ENCODE measurements at regions not wholly inside any gene's neighbourhood (a gene's known extent, or its start where the extent isn't known, plus 50 kb on each side); places are given as distances from the start of the nearest gene placed in this dataset.

DNA sequence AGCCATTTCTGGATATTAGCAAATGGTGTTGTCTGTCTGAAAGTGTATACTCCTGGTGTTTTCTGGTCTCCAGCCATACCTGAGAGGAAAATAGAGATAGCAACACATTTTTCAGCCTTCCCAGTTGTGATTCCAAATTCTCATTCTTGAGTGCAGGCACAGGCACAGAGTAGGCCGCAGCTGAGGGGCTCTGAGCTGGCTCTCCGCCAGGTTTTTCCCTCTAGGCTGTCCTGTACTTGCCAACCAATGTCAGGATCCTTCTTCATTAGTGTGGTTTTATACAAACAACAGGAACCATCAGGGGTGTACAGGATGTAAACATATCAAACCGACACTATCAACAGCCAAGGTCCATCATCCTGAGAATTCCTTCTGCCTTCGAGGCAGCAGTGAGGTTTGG, 1733.6 kb upstream of the CELF4 start:
- POLR2A ChIA-PET, result no interaction called here
- H3K27me3 ChIP-seq (ENCODE audit: control insufficient read depth in 2 of 2, insufficient read depth in 2 of 2, low read length in 2 of 2), result no peaks in the 10 kb centered on the region
- CTCF ChIA-PET, result interaction anchor here (0.7 kb wide), 1 partner anchor 65 kb away, joined by 5 read pairs; no protein-coding TSS in a partner anchor
- DNase-seq (ENCODE audit: low read depth, low spot score) (no peak), FAIRE-seq (peak; percentile 47)
- no peak overlapping the region for H3K9ac ChIP-seq (replicated peaks; ENCODE audit: extremely low read depth, insufficient read depth, low read length)
- no peaks in the 10 kb centered on the region for H3K79me2 ChIP-seq (ENCODE audit: control insufficient read depth, insufficient read depth, low read length)
- H3K4me3 ChIP-seq (replicated peaks in 1 of 3; ENCODE audit: insufficient read depth in 1 of 3, low read depth in 1 of 3, low read length in 3 of 3), result no peak overlapping the region
- no peak overlapping the region for H2AFZ ChIP-seq (ENCODE audit: low read depth, low read length)
- TF ChIP-seq MAX (IDR thresholded peaks at IDR 0.05; ENCODE audit: insufficient read depth, insufficient read length), result no peak
- no peak for TF ChIP-seq FOS (IDR thresholded peaks at IDR 0.05; ENCODE audit: borderline replicate concordance, insufficient read depth, low read length)
- TF ChIP-seq MYC (IDR thresholded peaks at IDR 0.05; ENCODE audit: low read depth, low read length), result no peak
- TF ChIP-seq CTCF (IDR thresholded peaks at IDR 0.05; ENCODE audit: extremely low read depth in 1 of 2, insufficient read depth in 1 of 2, low read depth in 1 of 2, low read length in 2 of 2), result no peak
- TF ChIP-seq JUN (IDR thresholded peaks at IDR 0.05; ENCODE audit: borderline replicate concordance, insufficient read depth, insufficient read length, low read depth), result no peak
- H3K27ac ChIP-seq (ENCODE audit: insufficient read depth, low read depth, low read length), result no peak overlapping the region
- no peaks in the 10 kb centered on the region for H3K9me3 ChIP-seq (replicated peaks; ENCODE audit: control insufficient read depth, insufficient read depth, low read length)
- no TSS peak for BruUV-seq (replicated peaks)
- H3K4me1 ChIP-seq (ENCODE audit: control insufficient read depth, extremely low read depth, insufficient read depth, low read length), result no peaks in the 10 kb centered on the region
- dilution Hi-C loops (cut with MboI; ENCODE audit: extremely low pct_ligation_motif_present, low sequenced_read_pairs), result no loop called here
- H3K9me1 ChIP-seq (replicated peaks; ENCODE audit: control insufficient read depth, extremely low read depth, insufficient read depth, low read length), result no peaks in the 10 kb centered on the region
- no peaks in the 10 kb centered on the region for H4K20me1 ChIP-seq (replicated peaks; ENCODE audit: control insufficient read depth, extremely low read depth, insufficient read depth, low read length)
- intact Hi-C loops (cut with micrococcal nuclease), result no loop called here
- H3K36me3 ChIP-seq (ENCODE audit: control insufficient read depth in 2 of 2, extremely low read depth in 1 of 2, insufficient read depth in 2 of 2, low read length in 2 of 2), result no peaks in the 10 kb centered on the region
- H3K4me2 ChIP-seq (ENCODE audit: insufficient read depth, low read length), result no peak overlapping the region

DNA sequence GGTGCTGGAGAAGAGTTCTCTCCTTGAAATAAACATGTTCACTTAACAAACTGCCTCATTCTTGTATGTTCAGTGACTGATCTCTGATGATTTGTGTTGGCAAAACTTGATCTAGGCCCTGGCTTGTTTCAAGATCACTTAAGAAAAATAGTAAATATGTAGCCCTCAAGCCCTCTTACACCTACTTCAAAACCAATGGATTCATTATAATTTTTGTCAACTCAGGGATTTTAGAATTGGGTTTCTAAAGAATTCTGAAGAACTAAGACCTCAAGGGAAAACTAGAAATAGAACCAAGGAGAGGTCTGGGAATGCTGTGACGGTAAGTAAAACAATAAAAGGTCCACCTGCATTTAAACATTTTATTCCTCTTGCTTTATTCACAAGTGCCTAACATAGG, 1731.6 kb upstream of the CELF4 start:
- no TSS peak for BruUV-seq (replicated peaks)
- intact Hi-C loops (cut with micrococcal nuclease) (no loop called here), dilution Hi-C loops (cut with MboI; ENCODE audit: extremely low pct_ligation_motif_present, low sequenced_read_pairs) (no loop called here)
- no peak for DNase-seq (ENCODE audit: low read depth, low spot score)
- no peaks in the 10 kb centered on the region for H3K27me3 ChIP-seq (ENCODE audit: control insufficient read depth in 2 of 2, insufficient read depth in 2 of 2, low read length in 2 of 2)
- POLR2A ChIA-PET, result no interaction called here
- no peaks in the 10 kb centered on the region for H4K20me1 ChIP-seq (replicated peaks; ENCODE audit: control insufficient read depth, extremely low read depth, insufficient read depth, low read length)
- no peak for FAIRE-seq
- TF ChIP-seq POLR2AphosphoS5 (IDR thresholded peaks at IDR 0.05; ENCODE audit: insufficient read depth, low read depth, low read length), result no peak
- no peak for TF ChIP-seq CTCF (IDR thresholded peaks at IDR 0.05; ENCODE audit: extremely low read depth in 1 of 2, insufficient read depth in 1 of 2, low read depth in 1 of 2, low read length in 2 of 2)
- no peak for TF ChIP-seq POLR2A (IDR thresholded peaks at IDR 0.05; ENCODE audit: low read depth, low read length)
- TF ChIP-seq GATA2 (IDR thresholded peaks at IDR 0.05; ENCODE audit: insufficient read depth, insufficient read length, low read depth, low read length), result no peak
- no peak for TF ChIP-seq JUN (IDR thresholded peaks at IDR 0.05; ENCODE audit: borderline replicate concordance, insufficient read depth, insufficient read length, low read depth)
- H3K9me3 ChIP-seq (replicated peaks; ENCODE audit: control insufficient read depth, insufficient read depth, low read length), result no peaks in the 10 kb centered on the region
- CTCF ChIA-PET, result no interaction called here
- H3K36me3 ChIP-seq (ENCODE audit: control insufficient read depth in 2 of 2, extremely low read depth in 1 of 2, insufficient read depth in 2 of 2, low read length in 2 of 2), result no peaks in the 10 kb centered on the region
- H3K4me2 ChIP-seq (ENCODE audit: insufficient read depth, low read length), result no peak overlapping the region
- H3K4me1 ChIP-seq (ENCODE audit: control insufficient read depth, extremely low read depth, insufficient read depth, low read length), result no peaks in the 10 kb centered on the region
- H2AFZ ChIP-seq (ENCODE audit: low read depth, low read length), result no peak overlapping the region
- no peak overlapping the region for H3K27ac ChIP-seq (ENCODE audit: insufficient read depth, low read depth, low read length)
- H3K4me3 ChIP-seq (replicated peaks in 1 of 3; ENCODE audit: insufficient read depth in 1 of 3, low read depth in 1 of 3, low read length in 3 of 3), result no peak overlapping the region
- no peak overlapping the region for H3K9ac ChIP-seq (replicated peaks; ENCODE audit: extremely low read depth, insufficient read depth, low read length)
- no peaks in the 10 kb centered on the region for H3K79me2 ChIP-seq (ENCODE audit: control insufficient read depth, insufficient read depth, low read length)
- no peaks in the 10 kb centered on the region for H3K9me1 ChIP-seq (replicated peaks; ENCODE audit: control insufficient read depth, extremely low read depth, insufficient read depth, low read length)

Data from endothelial cell of umbilical vein (primary cell).